OCI-LY1 (cell line): ENCODE measurements at regions not wholly inside any gene's neighbourhood (a gene's known extent, or its start where the extent isn't known, plus 50 kb on each side); places are given as distances from the start of the nearest gene placed in this dataset.

Experiments used
- CTCF ChIP-seq: fragments of 200-600 bp; sonication (generic), shearing (Covaris generic); IDR thresholded peaks from 2 replicates; pipeline ENCODE4 v1.5.1; 2017; ENCODE audit warnings: mild to moderate bottlenecking, antibody characterized with exemption, low read length, moderate library complexity, mixed read lengths
- EZH2 ChIP-seq: fragments of 200-600 bp; sonication (generic), shearing (Covaris generic); IDR thresholded peaks from 2 replicates; pipeline ENCODE4 v1.8.0; 2017; ENCODE audit warnings: borderline replicate concordance, mixed run types, mild to moderate bottlenecking, antibody characterized with exemption, low read length, moderate library complexity, mixed read lengths

GRCh38 chr12:77351860-77352259 lies 286.5 kb upstream of the E2F7 start:
- TF ChIP-seq CTCF (no peak), EZH2 (no peak)
